ENCODE measurements at regions not wholly inside any gene's neighbourhood (a gene's known extent, or its start where the extent isn't known, plus 50 kb on each side); places are given as distances from the start of the nearest gene placed in this dataset.
"Not testable (repeated sequence)": the region's sequence is repeated elsewhere in the genome, so short reads cannot be mapped to it uniquely, and the experiment has no call there.

DNA sequence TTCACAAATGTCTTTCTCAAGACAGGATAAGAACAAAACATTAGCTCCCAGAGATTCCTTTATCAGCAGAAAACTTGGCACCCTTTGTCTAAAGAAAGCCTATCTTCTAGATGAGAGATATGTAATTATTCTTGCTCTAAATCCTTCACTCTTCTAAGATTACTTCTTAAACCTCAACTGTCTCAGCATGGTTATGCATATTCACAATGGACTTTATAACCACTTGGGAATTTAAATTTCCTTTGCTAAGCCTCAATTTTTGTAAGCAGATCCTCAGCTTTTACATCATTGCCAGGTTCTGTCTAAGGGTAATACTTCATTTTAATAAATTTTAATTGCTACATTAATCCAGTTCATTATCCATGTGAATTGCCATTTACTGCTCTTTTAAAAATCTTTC lies 433.6 kb upstream of the DDI1 start:
- intact Hi-C loops (cut with DNase I; ENCODE audit: low total_unique reads), result no loop called here
- no peaks in the 10 kb centered on the region for H3K9me3 ChIP-seq
- no peak overlapping the region for H3K27ac ChIP-seq
- TF ChIP-seq, protein P1, sequence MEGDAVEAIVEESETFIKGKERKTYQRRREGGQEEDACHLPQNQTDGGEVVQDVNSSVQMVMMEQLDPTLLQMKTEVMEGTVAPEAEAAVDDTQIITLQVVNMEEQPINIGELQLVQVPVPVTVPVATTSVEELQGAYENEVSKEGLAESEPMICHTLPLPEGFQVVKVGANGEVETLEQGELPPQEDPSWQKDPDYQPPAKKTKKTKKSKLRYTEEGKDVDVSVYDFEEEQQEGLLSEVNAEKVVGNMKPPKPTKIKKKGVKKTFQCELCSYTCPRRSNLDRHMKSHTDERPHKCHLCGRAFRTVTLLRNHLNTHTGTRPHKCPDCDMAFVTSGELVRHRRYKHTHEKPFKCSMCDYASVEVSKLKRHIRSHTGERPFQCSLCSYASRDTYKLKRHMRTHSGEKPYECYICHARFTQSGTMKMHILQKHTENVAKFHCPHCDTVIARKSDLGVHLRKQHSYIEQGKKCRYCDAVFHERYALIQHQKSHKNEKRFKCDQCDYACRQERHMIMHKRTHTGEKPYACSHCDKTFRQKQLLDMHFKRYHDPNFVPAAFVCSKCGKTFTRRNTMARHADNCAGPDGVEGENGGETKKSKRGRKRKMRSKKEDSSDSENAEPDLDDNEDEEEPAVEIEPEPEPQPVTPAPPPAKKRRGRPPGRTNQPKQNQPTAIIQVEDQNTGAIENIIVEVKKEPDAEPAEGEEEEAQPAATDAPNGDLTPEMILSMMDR (IDR thresholded peaks at IDR 0.05), result no peak
- no peak for TF ChIP-seq POLR2AphosphoS5 (IDR thresholded peaks at IDR 0.05)
- no peak for TF ChIP-seq POLR2A (IDR thresholded peaks at IDR 0.05)
- H3K27me3 ChIP-seq, result no peaks in the 10 kb centered on the region
- no peak for DNase-seq (ENCODE audit: low spot score in 2 of 2)
- H3K36me3 ChIP-seq, result no peaks in the 10 kb centered on the region
- H3K4me1 ChIP-seq, result no peaks in the 10 kb centered on the region
- no peak overlapping the region for H3K4me3 ChIP-seq

- intact Hi-C loops (cut with DNase I; ENCODE audit: low total_unique reads), result no loop called here
- Histone ChIP-seq H3K36me3 (no peaks in the 10 kb centered on the region), H3K4me3 (no peak overlapping the region), H3K9me3 (no peaks in the 10 kb centered on the region), H3K4me1 (no peaks in the 10 kb centered on the region), H3K27me3 (no peaks in the 10 kb centered on the region), H3K27ac (no peak overlapping the region)
- DNase-seq (ENCODE audit: low spot score in 2 of 2), result no peak
- TF ChIP-seq, protein P1 (IDR thresholded peaks at IDR 0.05), result no peak
- TF ChIP-seq POLR2AphosphoS5 (IDR thresholded peaks at IDR 0.05), result no peak
- no peak for TF ChIP-seq POLR2A (IDR thresholded peaks at IDR 0.05)
Measured at GRCh38 chr11:103604310-103604709, 432.1 kb upstream of the DDI1 start.

DNA sequence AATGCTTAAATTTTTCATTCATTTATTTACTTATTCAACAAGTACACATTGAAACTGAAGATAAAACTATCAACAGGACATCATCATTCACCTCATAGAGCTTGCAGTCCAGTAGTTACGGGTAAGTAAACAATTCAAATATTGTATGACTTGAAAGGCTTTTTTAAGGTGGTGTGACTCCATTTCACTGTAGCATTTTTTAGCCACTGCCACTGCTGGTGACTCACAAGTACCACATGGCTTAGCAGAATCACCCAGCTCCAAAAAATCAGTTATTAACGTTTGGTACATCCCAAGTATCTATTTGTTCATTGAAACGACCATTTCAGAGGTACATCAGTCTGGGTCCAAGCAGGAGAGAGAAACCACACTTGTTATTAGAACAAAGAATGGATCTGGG lies 427.9 kb upstream of the DDI1 start:
- Histone ChIP-seq H3K36me3 (no peaks in the 10 kb centered on the region), H3K9me3 (no peaks in the 10 kb centered on the region), H3K27me3 (no peaks in the 10 kb centered on the region), H3K4me3 (no peak overlapping the region), H3K4me1 (no peaks in the 10 kb centered on the region), H3K27ac (no peak overlapping the region)
- DNase-seq (ENCODE audit: low spot score in 2 of 2), result no peak
- TF ChIP-seq, protein P1 (IDR thresholded peaks at IDR 0.05), result no peak
- no peak for TF ChIP-seq POLR2A (IDR thresholded peaks at IDR 0.05)
- no peak for TF ChIP-seq POLR2AphosphoS5 (IDR thresholded peaks at IDR 0.05)
- intact Hi-C loops (cut with DNase I; ENCODE audit: low total_unique reads), result no loop called here

DNA sequence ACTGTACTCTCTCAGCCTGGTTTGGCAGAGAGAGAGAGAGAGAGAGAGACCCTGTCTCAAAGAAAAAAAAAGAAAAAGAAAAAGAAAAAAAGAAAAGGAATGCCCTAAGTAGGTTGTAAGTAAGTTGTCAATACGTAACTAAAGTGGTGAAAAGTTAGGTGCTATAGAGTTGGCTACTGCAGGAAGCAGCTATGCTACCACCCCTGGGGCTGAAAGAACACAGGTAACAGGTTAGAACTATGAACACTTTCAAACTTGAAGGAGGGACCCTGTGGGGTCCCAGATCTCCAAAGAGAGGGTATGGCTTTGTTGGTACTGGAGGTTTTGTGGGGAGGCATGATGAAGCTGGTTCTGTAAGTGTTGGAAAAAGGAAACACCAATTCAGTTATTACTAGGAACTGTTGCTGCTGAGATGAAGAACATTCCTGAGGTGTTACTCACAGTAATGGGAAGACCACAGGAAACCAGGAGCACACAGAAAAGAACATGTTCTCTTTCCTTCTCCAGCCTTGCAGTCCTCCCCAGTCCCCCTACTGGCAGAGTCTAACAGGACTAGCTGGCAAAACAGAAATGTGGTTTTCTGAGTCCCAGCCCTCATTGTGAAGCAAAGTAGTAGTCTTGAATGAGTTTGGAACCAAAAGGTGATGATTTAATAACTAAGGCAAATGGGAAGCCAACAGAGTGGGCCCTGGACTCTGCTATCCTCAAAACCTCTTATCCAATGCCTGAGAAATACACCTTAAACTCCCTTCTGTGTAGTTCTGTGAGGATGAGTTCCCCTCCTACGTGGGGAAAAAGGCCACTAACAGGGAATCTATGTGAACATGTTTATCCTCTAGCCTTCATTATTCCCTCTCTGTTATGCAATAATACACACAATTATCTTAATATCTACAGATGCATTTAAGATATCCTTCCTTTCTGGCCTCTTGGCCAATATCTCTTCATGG lies 427.0 kb upstream of the DDI1 start:
- Histone ChIP-seq H3K4me3 (no peak overlapping the region), H3K27ac (no peak overlapping the region), H3K36me3 (no peaks in the 10 kb centered on the region), H3K9me3 (no peaks in the 10 kb centered on the region), H3K4me1 (no peaks in the 10 kb centered on the region), H3K27me3 (no peaks in the 10 kb centered on the region)
- intact Hi-C loops (cut with DNase I; ENCODE audit: low total_unique reads), result no loop called here
- no peak for DNase-seq (ENCODE audit: low spot score in 2 of 2)
- no peak for TF ChIP-seq POLR2A (IDR thresholded peaks at IDR 0.05)
- TF ChIP-seq, protein P1 (IDR thresholded peaks at IDR 0.05), result no peak
- no peak for TF ChIP-seq POLR2AphosphoS5 (IDR thresholded peaks at IDR 0.05)

DNA sequence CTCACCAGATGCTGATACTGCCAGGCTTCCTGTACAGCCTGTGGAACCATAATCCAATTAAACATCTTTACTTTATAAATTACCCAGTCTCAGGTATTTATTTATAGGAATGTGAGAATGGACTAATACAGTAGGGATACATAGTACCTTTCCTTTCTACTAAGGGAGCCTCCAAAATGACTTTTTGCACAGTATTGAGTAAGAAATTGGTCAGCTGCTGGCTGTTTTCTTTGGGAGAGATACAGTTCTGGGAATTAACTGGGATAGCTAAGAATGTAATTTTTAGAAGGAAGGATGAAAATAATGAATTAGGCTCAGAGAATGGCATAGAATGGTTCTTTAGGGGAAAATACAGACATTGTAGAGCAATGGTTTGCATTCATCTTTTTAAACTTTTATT lies 426.0 kb upstream of the DDI1 start:
- Histone ChIP-seq H3K27ac (no peak overlapping the region), H3K9me3 (no peaks in the 10 kb centered on the region), H3K4me1 (no peaks in the 10 kb centered on the region), H3K4me3 (no peak overlapping the region), H3K36me3 (no peaks in the 10 kb centered on the region), H3K27me3 (no peaks in the 10 kb centered on the region)
- TF ChIP-seq POLR2A (IDR thresholded peaks at IDR 0.05), result no peak
- TF ChIP-seq, protein P1 (IDR thresholded peaks at IDR 0.05), result no peak
- no peak for TF ChIP-seq POLR2AphosphoS5 (IDR thresholded peaks at IDR 0.05)
- intact Hi-C loops (cut with DNase I; ENCODE audit: low total_unique reads), result no loop called here
- no peak for DNase-seq (ENCODE audit: low spot score in 2 of 2)

DNA sequence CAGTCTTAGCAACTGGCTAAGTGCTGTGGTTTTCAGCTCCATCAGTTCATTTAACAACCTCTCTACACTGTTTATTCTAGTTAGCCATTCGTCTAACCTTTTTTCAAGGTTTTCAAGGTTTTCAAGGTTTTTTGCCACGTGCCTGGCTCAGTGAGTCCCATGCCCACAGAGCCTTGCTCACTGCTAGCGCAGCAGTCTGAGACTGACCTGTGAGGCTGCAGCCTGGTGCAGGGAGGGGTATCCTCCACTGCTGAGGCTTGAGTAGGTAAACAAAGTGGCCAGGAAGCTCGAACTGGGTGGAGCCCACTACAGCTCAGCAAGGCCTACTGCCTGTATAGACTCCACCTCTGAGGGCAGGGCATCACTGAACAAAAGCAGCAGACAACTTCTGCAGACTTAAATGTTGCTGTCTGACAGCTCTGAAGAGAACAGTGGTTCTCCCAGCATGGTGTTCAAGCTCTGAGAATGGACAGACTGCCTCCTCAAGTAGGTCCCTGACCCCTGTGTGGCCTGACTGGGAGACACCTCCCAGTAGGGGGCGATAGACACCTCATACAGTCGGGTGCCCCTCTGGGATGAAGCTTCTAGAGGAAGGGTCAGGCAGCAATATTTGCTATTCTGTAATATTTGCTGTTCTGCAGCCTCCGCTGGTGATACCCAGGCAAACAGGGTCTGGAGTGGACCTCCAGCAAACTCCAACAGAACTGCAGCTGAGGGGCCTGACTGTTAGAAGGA lies 424.7 kb upstream of the DDI1 start:
- H3K4me3 ChIP-seq; H3K4me1 ChIP-seq; H3K9me3 ChIP-seq; H3K27ac ChIP-seq; H3K27me3 ChIP-seq; DNase-seq (ENCODE audit: low spot score in 2 of 2); H3K36me3 ChIP-seq; intact Hi-C loops (cut with DNase I; ENCODE audit: low total_unique reads): not testable (repeated sequence)

DNA sequence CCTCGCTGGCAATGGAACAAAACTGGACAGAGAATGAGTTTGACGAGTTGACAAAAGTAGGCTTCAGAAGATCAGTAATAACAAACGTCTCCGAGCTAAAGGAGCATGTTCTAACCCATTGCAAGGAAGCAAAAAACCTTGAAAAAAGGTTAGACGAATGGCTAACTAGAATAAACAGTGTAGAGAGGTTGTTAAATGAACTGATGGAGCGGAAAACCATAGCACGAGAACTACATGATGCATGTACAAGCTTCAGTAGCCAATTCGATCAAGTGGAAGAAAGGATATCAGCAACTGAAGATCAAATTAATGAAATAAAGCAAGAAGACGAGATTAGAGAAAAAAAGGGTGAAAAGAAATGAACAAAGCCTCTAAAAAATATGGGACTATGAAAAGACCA lies 424.0 kb upstream of the DDI1 start:
- H3K4me1 ChIP-seq; H3K27ac ChIP-seq; H3K4me3 ChIP-seq; DNase-seq (ENCODE audit: low spot score in 2 of 2); H3K9me3 ChIP-seq; H3K36me3 ChIP-seq; H3K27me3 ChIP-seq; intact Hi-C loops (cut with DNase I; ENCODE audit: low total_unique reads): not testable (repeated sequence)
